Activated naive CD4-positive, alpha-beta T cell treated with anti-CD3 and anti-CD28 coated beads, Interleukin-2, amount 50 U/mL, for 24 hours (primary cell): ENCODE measurements at regions not wholly inside any gene's neighbourhood (a gene's known extent, or its start where the extent isn't known, plus 50 kb on each side); places are given as distances from the start of the nearest gene placed in this dataset.
A peak's percentile ranks its signal among the peaks of the same experiment; 100 is the strongest.
"Not testable (repeated sequence)": the region's sequence is repeated elsewhere in the genome, so short reads cannot be mapped to it uniquely, and the experiment has no call there.

Experiments used
- H3K27ac Mint-ChIP-seq: one replicate; pipeline ENCODE4 v1.8.0; 2021; ENCODE audit warnings: mild to moderate bottlenecking, mixed read lengths
- H3K27me3 Mint-ChIP-seq: one replicate; pipeline ENCODE4 v1.8.0; 2021; ENCODE audit warnings: mixed read lengths
- H3K36me3 Mint-ChIP-seq: one replicate; pipeline ENCODE4 v1.8.0; 2021; ENCODE audit warnings: mixed read lengths
- H3K4me1 Mint-ChIP-seq: one replicate; pipeline ENCODE4 v1.8.0; 2021; ENCODE audit warnings: mixed read lengths
- H3K4me3 Mint-ChIP-seq: one replicate; pipeline ENCODE4 v1.8.0; 2021; ENCODE audit warnings: mild to moderate bottlenecking, mixed read lengths
- H3K9me3 Mint-ChIP-seq: one replicate; pipeline ENCODE4 v1.8.0; 2021; ENCODE audit warnings: mixed read lengths

DNA sequence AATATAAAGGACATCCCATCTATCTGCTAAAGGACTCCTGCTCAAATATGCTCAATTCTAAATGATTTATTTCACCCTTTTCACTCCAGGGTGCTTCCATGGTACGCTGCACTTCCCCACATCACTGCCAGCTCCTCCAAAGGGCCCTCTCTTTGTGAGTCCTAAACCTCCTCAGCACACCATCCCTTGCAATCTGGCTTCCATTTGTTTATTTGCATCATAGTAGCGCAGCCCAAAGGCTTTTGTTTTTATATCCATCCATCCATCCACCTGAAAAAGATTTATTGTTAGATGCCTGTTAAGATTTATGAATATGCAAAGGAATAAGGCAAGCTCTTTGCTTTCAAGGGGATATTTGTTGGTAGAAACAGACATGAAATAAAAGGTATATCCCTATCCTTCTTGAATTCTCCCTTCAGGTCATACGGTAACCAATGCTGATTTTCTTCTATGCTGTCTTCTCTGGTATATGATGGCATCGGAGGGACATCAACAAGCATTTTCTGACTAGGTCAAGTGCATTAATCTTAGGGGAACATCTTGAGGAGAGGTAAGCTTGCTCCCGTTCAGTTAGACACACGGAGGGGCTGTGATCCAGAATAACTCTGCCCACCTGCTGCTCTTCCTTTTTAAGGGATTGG is 397.6 kb downstream of the LIG4 start:
- Mint-ChIP-seq H3K27me3 (peaks cover 3% of the 10 kb centered on the region), H3K4me3 (no peak overlapping the region), H3K4me1 (no peaks in the 10 kb centered on the region), H3K36me3 (no peaks in the 10 kb centered on the region), H3K9me3 (no peaks in the 10 kb centered on the region), H3K27ac (no peak overlapping the region)

DNA sequence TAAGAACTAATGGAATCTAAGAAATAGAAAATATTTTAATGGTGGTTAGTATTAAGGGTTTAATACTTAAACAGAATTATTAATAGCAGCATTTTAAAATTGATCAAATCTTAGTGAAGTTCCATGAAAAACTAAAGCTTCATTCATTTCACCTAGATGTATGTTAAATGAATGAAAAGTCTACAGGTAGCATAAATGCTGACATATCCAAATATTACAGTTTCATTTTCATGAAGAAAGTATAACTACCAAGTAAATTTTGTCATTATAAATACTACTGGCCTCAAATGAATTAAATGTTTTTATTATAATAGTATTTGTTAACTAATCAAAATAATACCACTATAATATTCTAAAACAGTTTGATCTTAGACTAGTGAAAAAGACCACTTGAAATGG is 403.3 kb downstream of the LIG4 start:
- Mint-ChIP-seq H3K4me3 (no peak overlapping the region), H3K36me3 (no peaks in the 10 kb centered on the region), H3K4me1 (no peaks in the 10 kb centered on the region), H3K27me3 (peaks cover 3% of the 10 kb centered on the region), H3K27ac (no peak overlapping the region), H3K9me3 (no peaks in the 10 kb centered on the region)

GRCh38 chr13:107811233-107812013 is 403.9 kb downstream of the LIG4 start:
- Mint-ChIP-seq H3K27me3 (peaks cover 3% of the 10 kb centered on the region), H3K27ac (no peak overlapping the region)

GRCh38 chr13:107809125-107809524 is 406.2 kb downstream of the LIG4 start:
- H3K4me1 Mint-ChIP-seq = no peaks in the 10 kb centered on the region
- H3K9me3 Mint-ChIP-seq = no peaks in the 10 kb centered on the region
- no peak overlapping the region for H3K27ac Mint-ChIP-seq
- H3K27me3 Mint-ChIP-seq = no peaks in the 10 kb centered on the region
- H3K4me3 Mint-ChIP-seq = no peak overlapping the region
- no peaks in the 10 kb centered on the region for H3K36me3 Mint-ChIP-seq

More at GRCh38 chr13:107811233-107812013, 403.9 kb downstream of the LIG4 start:
- no peak overlapping the region for H3K4me3 Mint-ChIP-seq
- no peaks in the 10 kb centered on the region for H3K4me1 Mint-ChIP-seq
- no peaks in the 10 kb centered on the region for H3K36me3 Mint-ChIP-seq
- H3K9me3 Mint-ChIP-seq = no peaks in the 10 kb centered on the region

GRCh38 chr13:107808389-107808788 is 406.9 kb downstream of the LIG4 start:
- Mint-ChIP-seq H3K27ac (no peak overlapping the region), H3K36me3 (no peaks in the 10 kb centered on the region), H3K27me3 (no peaks in the 10 kb centered on the region), H3K4me1 (no peaks in the 10 kb centered on the region), H3K4me3 (no peak overlapping the region), H3K9me3 (no peaks in the 10 kb centered on the region)

- H3K4me3 Mint-ChIP-seq = no peak overlapping the region
Observed at GRCh38 chr13:107807306-107808073, 407.8 kb downstream of the LIG4 start.

DNA sequence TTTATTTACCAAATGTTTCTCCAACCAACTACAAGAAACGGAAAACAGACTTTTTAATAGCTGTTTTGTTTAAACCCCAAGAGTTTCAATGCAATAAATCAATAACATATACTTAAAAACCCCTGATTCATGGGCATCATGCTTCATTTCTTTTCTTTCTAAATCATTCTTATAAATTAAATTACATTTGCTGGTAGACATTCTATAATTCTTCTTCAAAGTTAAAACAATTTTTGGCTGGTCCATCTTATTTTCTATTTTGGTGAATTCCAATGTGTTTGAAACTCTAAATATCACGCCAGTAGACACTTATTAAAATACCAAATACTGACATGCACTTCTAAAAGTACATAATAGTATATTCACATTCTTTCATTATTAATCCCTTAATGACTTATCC is 408.6 kb downstream of the LIG4 start:
- no peak overlapping the region for H3K27ac Mint-ChIP-seq

More at GRCh38 chr13:107807306-107808073, 407.8 kb downstream of the LIG4 start:
- no peaks in the 10 kb centered on the region for H3K9me3 Mint-ChIP-seq
- no peaks in the 10 kb centered on the region for H3K27me3 Mint-ChIP-seq
- H3K4me1 Mint-ChIP-seq = no peaks in the 10 kb centered on the region
- H3K27ac Mint-ChIP-seq = no peak overlapping the region
- no peaks in the 10 kb centered on the region for H3K36me3 Mint-ChIP-seq

GRCh38 chr13:107803822-107804495 is 411.4 kb downstream of the LIG4 start:
- H3K27me3 Mint-ChIP-seq = no peaks in the 10 kb centered on the region
- H3K9me3 Mint-ChIP-seq = no peaks in the 10 kb centered on the region
- no peaks in the 10 kb centered on the region for H3K4me1 Mint-ChIP-seq
- H3K4me3 Mint-ChIP-seq = no peak overlapping the region
- no peak overlapping the region for H3K27ac Mint-ChIP-seq
- H3K36me3 Mint-ChIP-seq = no peaks in the 10 kb centered on the region

More for the DNA sequence above, 408.6 kb downstream of the LIG4 start:
- no peaks in the 10 kb centered on the region for H3K36me3 Mint-ChIP-seq
- H3K4me3 Mint-ChIP-seq = no peak overlapping the region
- H3K27me3 Mint-ChIP-seq = no peaks in the 10 kb centered on the region
- no peaks in the 10 kb centered on the region for H3K9me3 Mint-ChIP-seq
- no peaks in the 10 kb centered on the region for H3K4me1 Mint-ChIP-seq

DNA sequence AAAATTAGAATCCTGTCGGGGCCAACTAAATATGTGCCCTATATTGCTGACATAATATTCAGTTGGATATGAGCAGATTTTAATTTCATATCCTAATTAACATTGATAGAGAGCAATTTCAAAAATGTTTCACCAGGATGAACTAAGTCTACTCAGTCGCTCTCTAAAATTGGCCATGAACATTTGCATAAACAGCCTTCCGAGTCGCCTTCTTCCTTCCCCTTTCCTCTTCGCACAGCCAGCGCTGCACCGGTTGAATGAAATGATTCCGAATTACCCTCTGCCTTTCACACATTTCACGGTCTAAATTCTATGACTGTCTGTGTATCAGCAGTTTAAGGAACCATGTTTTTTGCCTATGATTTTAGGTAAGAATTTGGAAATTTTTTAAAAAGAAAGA is 413.7 kb downstream of the LIG4 start:
- Mint-ChIP-seq H3K27ac (no peak overlapping the region), H3K27me3 (no peaks in the 10 kb centered on the region), H3K9me3 (no peaks in the 10 kb centered on the region), H3K4me1 (no peaks in the 10 kb centered on the region), H3K4me3 (no peak overlapping the region), H3K36me3 (no peaks in the 10 kb centered on the region)

GRCh38 chr13:107799001-107799400 is 416.3 kb downstream of the LIG4 start:
- H3K27ac Mint-ChIP-seq = no peak overlapping the region
- no peaks in the 10 kb centered on the region for H3K4me1 Mint-ChIP-seq
- H3K9me3 Mint-ChIP-seq = no peaks in the 10 kb centered on the region
- no peak overlapping the region for H3K4me3 Mint-ChIP-seq
- H3K27me3 Mint-ChIP-seq = no peaks in the 10 kb centered on the region
- H3K36me3 Mint-ChIP-seq = no peaks in the 10 kb centered on the region

GRCh38 chr13:107790397-107790796 is 424.9 kb downstream of the LIG4 start:
- H3K27me3 Mint-ChIP-seq = peaks cover 2% of the 10 kb centered on the region
- no peaks in the 10 kb centered on the region for H3K4me1 Mint-ChIP-seq
- H3K4me3 Mint-ChIP-seq = no peak overlapping the region
- peaks cover 5% of the 10 kb centered on the region for H3K9me3 Mint-ChIP-seq
- no peaks in the 10 kb centered on the region for H3K36me3 Mint-ChIP-seq
- H3K27ac Mint-ChIP-seq = no peak overlapping the region

DNA sequence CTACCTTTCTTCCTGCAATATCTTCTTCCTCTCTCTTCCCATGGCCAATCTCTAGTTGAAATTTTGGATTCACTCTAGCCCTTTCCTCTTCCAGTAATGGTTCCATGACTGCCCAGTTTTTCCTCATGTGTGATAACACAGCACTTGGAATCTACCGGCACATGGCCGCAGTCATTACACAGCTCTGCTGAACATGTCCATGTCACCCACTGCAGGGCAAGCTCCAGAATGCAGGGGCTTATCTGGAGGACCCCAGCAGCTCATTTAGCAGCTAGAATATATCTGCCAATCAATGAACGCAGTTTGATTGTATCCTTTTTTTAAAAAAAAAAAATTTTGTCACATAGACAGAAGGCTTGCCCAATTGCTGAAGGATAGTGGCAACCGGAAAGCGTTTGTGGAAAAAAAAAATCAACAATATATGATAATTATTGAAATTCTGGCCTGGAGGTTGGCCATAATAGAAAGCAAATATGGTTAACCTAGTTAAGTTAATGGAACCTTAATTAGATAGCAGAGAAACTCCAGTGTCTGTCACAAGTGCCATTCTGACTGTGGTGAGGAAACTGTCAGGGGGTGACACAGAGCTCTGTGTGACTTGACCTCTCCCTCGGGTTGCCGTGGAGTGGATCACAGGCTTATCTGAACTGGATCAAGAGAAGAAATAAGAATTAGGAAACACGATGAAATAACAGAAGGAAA is 426.7 kb downstream of the LIG4 start:
- no peak overlapping the region for H3K27ac Mint-ChIP-seq
- H3K27me3 Mint-ChIP-seq = peaks cover 6% of the 10 kb centered on the region
- no peak overlapping the region for H3K4me3 Mint-ChIP-seq
- H3K4me1 Mint-ChIP-seq = no peaks in the 10 kb centered on the region
- H3K36me3 Mint-ChIP-seq = no peaks in the 10 kb centered on the region
- peaks cover 8% of the 10 kb centered on the region for H3K9me3 Mint-ChIP-seq

- H3K36me3 Mint-ChIP-seq, H3K4me1 Mint-ChIP-seq, H3K27me3 Mint-ChIP-seq, H3K27ac Mint-ChIP-seq, H3K9me3 Mint-ChIP-seq, H3K4me3 Mint-ChIP-seq: not testable (repeated sequence)
Observed at GRCh38 chr13:107782646-107783045, 432.7 kb downstream of the LIG4 start.

DNA sequence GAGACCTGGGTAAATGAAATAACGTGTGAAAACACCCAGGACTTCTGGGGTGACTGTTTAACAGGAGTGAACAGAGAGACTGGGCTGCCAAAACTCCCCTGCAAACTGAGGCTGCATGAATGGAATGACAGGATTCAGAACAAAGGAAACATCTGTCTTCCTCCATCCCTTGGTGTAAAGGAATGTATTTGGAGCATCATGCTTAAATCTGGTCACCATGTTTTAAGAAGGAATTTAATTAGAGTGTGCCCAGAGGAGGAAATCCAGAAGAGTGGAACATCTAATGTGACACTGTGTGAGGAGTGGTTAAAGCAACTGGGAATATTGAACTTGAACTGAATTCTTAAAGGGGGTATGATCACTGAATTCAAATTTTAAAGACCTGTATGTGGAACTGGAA is 437.2 kb downstream of the LIG4 start:
- Mint-ChIP-seq H3K4me1 (no peaks in the 10 kb centered on the region), H3K36me3 (no peaks in the 10 kb centered on the region), H3K4me3 (no peak overlapping the region), H3K27ac (no peak overlapping the region), H3K9me3 (no peaks in the 10 kb centered on the region), H3K27me3 (no peaks in the 10 kb centered on the region)

GRCh38 chr13:107770541-107770940 is 444.8 kb downstream of the LIG4 start:
- H3K4me1 Mint-ChIP-seq = no peaks in the 10 kb centered on the region
- H3K9me3 Mint-ChIP-seq = no peaks in the 10 kb centered on the region
- peak overlapping the region; percentile 23 for H3K27ac Mint-ChIP-seq
- no peaks in the 10 kb centered on the region for H3K27me3 Mint-ChIP-seq
- no peak overlapping the region for H3K4me3 Mint-ChIP-seq
- H3K36me3 Mint-ChIP-seq = no peaks in the 10 kb centered on the region
